HepG2 (cell line): ENCODE measurements at regions not wholly inside any gene's neighbourhood (a gene's known extent, or its start where the extent isn't known, plus 50 kb on each side); places are given as distances from the start of the nearest gene placed in this dataset.

Source experiments
- CTCF ChIP-seq: sonication (generic); formaldehyde crosslinking; IDR thresholded peaks from 2 replicates; pipeline ENCODE4 v1.5.0; 2020; ENCODE audit warnings: mild to moderate bottlenecking, missing genetic modification reagents, moderate library complexity
- SIN3A ChIP-seq: IDR thresholded peaks from 2 replicates; pipeline ENCODE4 v1.6.1; 2011; ENCODE audit warnings: low read depth, mild to moderate bottlenecking, control low read depth, low read length, borderline replicate concordance

- no peak for TF ChIP-seq SIN3A
- no peak for TF ChIP-seq CTCF
These were observed 228.5 kb upstream of the C1orf174 start for GRCh38 chr1:4128616-4129015.
